Hematopoietic multipotent progenitor cell treated with erythropoietin and hydrocortisone succinate and interleukin-3 and kit ligand, for 6 days (in vitro differentiated cells): ENCODE measurements at regions not wholly inside any gene's neighbourhood (a gene's known extent, or its start where the extent isn't known, plus 50 kb on each side); places are given as distances from the start of the nearest gene placed in this dataset.
A peak's percentile ranks its signal among the peaks of the same experiment; 100 is the strongest.
"Not testable (repeated sequence)": the region's sequence is repeated elsewhere in the genome, so short reads cannot be mapped to it uniquely, and the experiment has no call there.

Experiments used
- DNase-seq: peaks from one replicate; pipeline ENCODE4 v3.0.0-alpha.2; 2015

- DNase-seq = no peak
These were observed 63.6 kb upstream of the ZNF217 start for GRCh38 chr20:53657279-53657678.

GRCh38 chr20:53656293-53657202, 62.9 kb upstream of the ZNF217 start:
- DNase-seq = no peak

- DNase-seq = no peak
These were observed 62.1 kb upstream of the ZNF217 start for GRCh38 chr20:53655625-53656292.

GRCh38 chr20:53654932-53655624, 61.4 kb upstream of the ZNF217 start:
- DNase-seq = peak; percentile 71

GRCh38 chr20:53654521-53654920, 60.9 kb upstream of the ZNF217 start:
- DNase-seq = not testable (repeated sequence)

GRCh38 chr20:53652859-53653517, 59.3 kb upstream of the ZNF217 start:
- DNase-seq = no peak

GRCh38 chr20:53652090-53652858, 58.6 kb upstream of the ZNF217 start:
- DNase-seq = peak; percentile 64

GRCh38 chr20:53649493-53649892, 55.9 kb upstream of the ZNF217 start:
- not testable (repeated sequence) for DNase-seq

GRCh38 chr20:53647286-53647821, 53.7 kb upstream of the ZNF217 start:
- DNase-seq = no peak

- DNase-seq = no peak
These were observed 52.9 kb upstream of the ZNF217 start for GRCh38 chr20:53646550-53646949.

GRCh38 chr20:53645582-53645897, 51.9 kb upstream of the ZNF217 start:
- DNase-seq = no peak

- DNase-seq = not testable (repeated sequence)
These were observed 50.5 kb upstream of the ZNF217 start for GRCh38 chr20:53644108-53644507.
